GM10266 (cell line): ENCODE measurements at regions not wholly inside any gene's neighbourhood (a gene's known extent, or its start where the extent isn't known, plus 50 kb on each side); places are given as distances from the start of the nearest gene placed in this dataset.

Experiments
- DNase-seq: peaks from one replicate; pipeline ENCODE4 v3.0.0; 2012; ENCODE audit errors: extremely low spot score
- TF ChIP-seq, protein P1 (sequence below): IDR thresholded peaks from 2 replicates; pipeline ENCODE4 v1.5.1; 2012; ENCODE audit warnings: mild to moderate bottlenecking, low read depth; ENCODE audit not compliant: control insufficient read depth, insufficient read depth; ENCODE audit errors: missing control alignments

DNA sequence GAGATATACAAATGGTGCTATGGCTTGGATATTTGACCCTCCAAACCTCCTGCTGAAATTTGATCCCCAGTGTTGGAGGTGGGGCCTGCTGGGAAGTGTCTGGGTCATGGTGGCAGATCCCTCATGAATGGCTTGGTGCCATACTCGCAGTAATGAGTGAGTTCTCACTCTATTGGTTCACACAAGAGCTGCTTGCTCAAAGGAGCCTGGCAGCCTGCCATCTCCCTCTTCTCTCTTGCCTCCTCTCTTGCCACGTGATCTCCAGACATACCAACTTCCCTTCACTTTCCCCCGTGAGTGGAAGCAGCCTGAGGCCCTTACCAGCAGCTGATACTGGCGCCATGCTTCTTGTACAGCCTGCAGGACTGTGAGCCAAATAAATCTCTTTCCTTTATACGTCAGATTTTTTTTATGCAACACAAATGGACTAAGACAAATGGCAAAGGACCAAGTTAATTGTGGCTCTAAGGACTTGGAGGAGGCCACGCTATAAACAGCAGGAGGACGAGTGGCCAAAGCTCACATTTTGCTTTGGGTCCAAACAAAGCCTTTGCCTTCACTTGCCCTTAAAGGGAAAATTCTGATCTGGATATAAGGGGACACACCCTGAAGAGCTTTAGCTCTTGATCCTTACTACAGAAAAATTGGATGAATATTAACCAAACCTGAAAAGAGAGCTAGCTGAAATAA is 214.7 kb downstream of the SS18 start:
- no peak for DNase-seq
- TF ChIP-seq, protein P1, sequence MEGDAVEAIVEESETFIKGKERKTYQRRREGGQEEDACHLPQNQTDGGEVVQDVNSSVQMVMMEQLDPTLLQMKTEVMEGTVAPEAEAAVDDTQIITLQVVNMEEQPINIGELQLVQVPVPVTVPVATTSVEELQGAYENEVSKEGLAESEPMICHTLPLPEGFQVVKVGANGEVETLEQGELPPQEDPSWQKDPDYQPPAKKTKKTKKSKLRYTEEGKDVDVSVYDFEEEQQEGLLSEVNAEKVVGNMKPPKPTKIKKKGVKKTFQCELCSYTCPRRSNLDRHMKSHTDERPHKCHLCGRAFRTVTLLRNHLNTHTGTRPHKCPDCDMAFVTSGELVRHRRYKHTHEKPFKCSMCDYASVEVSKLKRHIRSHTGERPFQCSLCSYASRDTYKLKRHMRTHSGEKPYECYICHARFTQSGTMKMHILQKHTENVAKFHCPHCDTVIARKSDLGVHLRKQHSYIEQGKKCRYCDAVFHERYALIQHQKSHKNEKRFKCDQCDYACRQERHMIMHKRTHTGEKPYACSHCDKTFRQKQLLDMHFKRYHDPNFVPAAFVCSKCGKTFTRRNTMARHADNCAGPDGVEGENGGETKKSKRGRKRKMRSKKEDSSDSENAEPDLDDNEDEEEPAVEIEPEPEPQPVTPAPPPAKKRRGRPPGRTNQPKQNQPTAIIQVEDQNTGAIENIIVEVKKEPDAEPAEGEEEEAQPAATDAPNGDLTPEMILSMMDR: no peak

DNA sequence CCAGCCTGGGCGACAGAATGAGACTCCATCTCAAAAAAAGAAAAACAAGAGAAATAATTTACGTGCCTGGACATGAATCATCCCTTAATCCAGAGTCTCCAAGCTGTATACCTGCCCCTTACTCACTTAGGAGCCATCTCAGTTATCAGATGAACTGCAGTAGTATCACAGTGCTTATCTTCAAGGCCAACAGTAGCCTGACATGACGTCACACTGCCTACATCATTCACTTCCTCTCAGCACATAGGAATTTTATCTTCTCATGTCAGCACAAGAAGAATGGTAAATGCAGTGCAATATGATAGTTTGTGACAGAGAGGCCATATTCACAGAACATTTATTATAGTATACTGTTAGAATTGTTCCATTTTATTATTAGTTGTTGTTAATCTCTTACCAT is 216.6 kb downstream of the SS18 start:
- no peak for DNase-seq
- TF ChIP-seq, protein P1: no peak

- no peak for DNase-seq
- TF ChIP-seq, protein P1: no peak
Measured at GRCh38 chr18:25866331-25866730, 224.1 kb downstream of the SS18 start.

DNA sequence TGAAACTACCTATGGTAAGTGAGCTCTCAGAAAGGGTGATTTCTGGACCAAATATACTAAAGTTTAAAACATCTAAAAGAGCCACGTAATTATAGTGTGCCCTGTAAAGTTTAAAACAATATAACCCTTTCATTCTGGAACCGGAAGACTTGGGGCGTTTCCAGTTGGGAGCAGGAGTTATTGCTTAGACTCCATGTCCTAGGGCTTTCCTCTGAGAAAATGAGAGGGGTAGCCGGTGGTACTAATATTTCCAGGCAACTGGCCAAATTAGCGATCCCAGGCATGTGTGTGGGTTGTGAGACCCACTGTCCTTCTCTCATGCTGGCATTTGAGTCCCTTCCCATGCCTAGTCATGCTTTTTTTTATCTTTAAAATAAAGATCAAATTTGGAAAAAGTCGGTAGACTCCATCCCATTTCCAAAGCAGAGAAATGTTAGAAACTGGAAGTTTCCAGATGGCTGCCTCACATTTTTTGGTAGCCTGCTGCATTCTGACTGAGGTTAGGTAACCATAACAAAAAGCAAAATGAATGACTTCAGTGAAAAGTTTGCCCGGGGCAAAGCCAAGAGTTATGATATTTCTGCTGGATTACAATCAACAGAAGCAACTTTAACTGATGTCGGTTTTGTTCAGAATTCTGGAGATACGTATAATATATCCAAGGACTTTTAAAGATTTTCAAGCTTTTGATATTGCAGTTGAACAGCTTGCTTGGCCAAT is 227.4 kb downstream of the SS18 start:
- no peak for DNase-seq
- TF ChIP-seq, protein P1: no peak

GRCh38 chr18:25853691-25854433 is 236.6 kb downstream of the SS18 start:
- TF ChIP-seq, protein P1: no peak
- no peak for DNase-seq

GRCh38 chr18:25843791-25844190 is 246.6 kb downstream of the SS18 start:
- TF ChIP-seq, protein P1: no peak
- DNase-seq: no peak
